OCI-LY7 (cell line): ENCODE measurements at regions not wholly inside any gene's neighbourhood (a gene's known extent, or its start where the extent isn't known, plus 50 kb on each side); places are given as distances from the start of the nearest gene placed in this dataset.

ENCODE experiments used
- CTCF ChIP-seq: fragments of 200-600 bp; sonication (generic); conservative IDR thresholded peaks from 2 replicates; pipeline ENCODE4 v1.5.1; 2014; ENCODE audit warnings: mild to moderate bottlenecking, antibody characterized with exemption, low read length, moderate library complexity, mixed read lengths
- EZH2phosphoT487 ChIP-seq: fragments of 200-600 bp; sonication (generic); IDR thresholded peaks from 2 replicates; pipeline ENCODE4 v1.6.1; 2018; ENCODE audit warnings: low read depth, borderline replicate concordance, mild to moderate bottlenecking, mixed run types, antibody characterized with exemption, low read length, moderate library complexity, mixed read lengths

GRCh38 chr9:111150181-111150580 is 111.9 kb upstream of the LPAR1 start:
- TF ChIP-seq CTCF: no peak
- TF ChIP-seq EZH2phosphoT487: no peak
